MM.1S (cell line): ENCODE measurements at regions not wholly inside any gene's neighbourhood (a gene's known extent, or its start where the extent isn't known, plus 50 kb on each side); places are given as distances from the start of the nearest gene placed in this dataset.

ENCODE experiments used
- CTCF ChIP-seq: fragments of 300-600 bp; sonication (generic); IDR thresholded peaks from 2 replicates; pipeline ENCODE4 v1.5.1; 2016; ENCODE audit warnings: antibody characterized with exemption, low read length, mixed read lengths
- EZH2phosphoT487 ChIP-seq: fragments of 300-600 bp; sonication (generic); IDR thresholded peaks from 2 replicates; pipeline ENCODE4 v1.6.1; 2018; ENCODE audit warnings: antibody characterized with exemption, low read length

GRCh38 chr2:35591886-35592285 lies 763.7 kb upstream of the CRIM1 start:
- TF ChIP-seq CTCF, result no peak
- TF ChIP-seq EZH2phosphoT487, result no peak
